ENCODE measurements at regions not wholly inside any gene's neighbourhood (a gene's known extent, or its start where the extent isn't known, plus 50 kb on each side); places are given as distances from the start of the nearest gene placed in this dataset.

DNA sequence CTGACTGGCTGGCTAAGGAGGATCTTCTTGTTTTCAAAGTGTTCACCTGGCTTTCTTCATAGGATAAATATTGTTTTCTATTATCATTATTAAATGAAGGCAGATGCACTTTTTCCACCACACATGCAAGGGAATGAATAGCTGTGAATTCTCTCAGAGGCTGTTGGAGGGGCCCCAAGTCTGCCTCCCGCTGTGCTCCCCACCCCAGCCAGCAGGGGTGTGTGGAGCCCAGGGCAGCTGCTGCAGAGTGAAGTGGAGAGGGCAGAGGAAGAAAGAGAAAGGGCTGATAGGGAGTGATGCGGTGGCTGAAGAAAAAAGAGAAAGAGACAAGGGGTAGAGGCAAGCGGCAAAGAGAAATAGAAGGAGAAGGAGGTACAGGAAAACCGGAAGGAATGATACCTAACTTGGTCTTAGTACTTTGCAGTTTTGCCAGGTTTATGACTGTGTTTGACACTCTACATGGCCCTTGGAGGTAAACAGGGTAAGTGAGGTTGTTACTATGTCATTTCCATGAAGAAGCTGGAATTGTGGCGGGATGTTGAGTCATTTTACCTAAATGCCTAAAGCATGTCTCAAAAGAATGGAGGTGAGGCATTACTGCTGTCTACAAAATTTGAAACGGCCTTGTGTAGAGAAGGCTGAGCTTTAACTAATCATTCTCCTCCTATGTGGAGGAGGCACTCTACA lies 145.7 kb upstream of the B3GAT1 start:
- Histone ChIP-seq H3K4me2 (ENCODE audit: low read depth, low read length) (no peak overlapping the region), H3K36me3 (replicated peaks in 1 of 2; ENCODE audit: control insufficient read depth in 1 of 2, insufficient read depth in 2 of 2, low read length in 2 of 2) (no peaks in the 10 kb centered on the region), H3K4me1 (ENCODE audit: insufficient read depth, low read length) (no peaks in the 10 kb centered on the region), H3K4me3 (replicated peaks in 1 of 3; ENCODE audit: insufficient read depth in 1 of 3, low read depth in 2 of 3, low read length in 3 of 3) (no peak overlapping the region), H3K9me3 (ENCODE audit: low read length) (no peaks in the 10 kb centered on the region), H3K79me2 (ENCODE audit: insufficient read depth, low read length) (no peaks in the 10 kb centered on the region), H3K27ac (ENCODE audit: extremely low read length, insufficient read depth, low read length) (no peak overlapping the region), H4K20me1 (ENCODE audit: insufficient read depth, low read length) (no peaks in the 10 kb centered on the region), H3K27me3 (ENCODE audit: control insufficient read depth in 1 of 2, insufficient read depth in 2 of 2, low read length in 2 of 2) (peaks cover 0 to 27% of the 10 kb centered on the region in 2 experiments; a peak in 3 of 5 replicates), H2AFZ (ENCODE audit: low read length) (no peak overlapping the region), H3K9ac (ENCODE audit: insufficient read depth, low read depth, low read length) (no peak overlapping the region)
- ATAC-seq (no peak), FAIRE-seq (no peak), DNase-seq (ENCODE audit: low spot score) (no peak)
- in situ Hi-C loops (cut with HindIII; ENCODE audit: extremely low pct_ligation_motif_present, low pct_unique_long_range_greater_than_20kb) (no loop called here), intact Hi-C loops (cut with micrococcal nuclease; ENCODE audit: unreplicated experiment) (no loop called here)
- BruUV-seq (replicated peaks), result no TSS peak
- TF ChIP-seq ZNF772 (CRISPR knock-in tag; IDR thresholded peaks at IDR 0.05) (no peak), MAFG (CRISPR knock-in tag; IDR thresholded peaks at IDR 0.05) (no peak)
- ChIA-PET POLR2A (no interaction called here), CTCF (ENCODE audit: low intra/inter-chr PET ratio, low total read pairs) (no interaction called here)
- 18% methylated on average over 6 of the region's 6 CpGs for WGBS (ENCODE audit: low lambda C conversion rate)

DNA sequence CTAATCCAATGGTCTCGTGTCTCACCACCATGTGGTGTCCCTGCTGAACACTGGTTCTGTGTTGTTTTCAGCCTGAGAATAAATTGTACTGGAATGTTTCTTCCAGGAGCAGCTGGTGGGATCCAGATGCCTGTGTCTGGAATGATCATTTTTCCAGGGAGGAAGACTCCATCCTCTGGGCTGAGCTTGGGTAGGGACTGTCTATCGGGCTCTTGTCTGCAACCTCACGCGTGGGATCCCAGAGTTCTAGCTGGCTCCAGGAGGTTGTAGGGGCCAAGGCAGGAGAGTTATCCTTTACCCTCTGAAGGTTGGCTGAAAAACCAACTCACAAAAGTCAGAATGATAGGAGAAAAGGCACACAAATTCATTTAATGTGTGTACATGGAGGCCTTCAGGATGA lies 144.1 kb upstream of the B3GAT1 start:
- 75% methylated on average over 4 of the region's 4 CpGs for WGBS (ENCODE audit: low lambda C conversion rate)
- Histone ChIP-seq H3K9me3 (ENCODE audit: low read length) (no peaks in the 10 kb centered on the region), H3K4me2 (ENCODE audit: low read depth, low read length) (no peak overlapping the region), H3K9ac (ENCODE audit: insufficient read depth, low read depth, low read length) (no peak overlapping the region), H3K4me3 (replicated peaks in 1 of 3; ENCODE audit: insufficient read depth in 1 of 3, low read depth in 2 of 3, low read length in 3 of 3) (no peak overlapping the region), H3K27ac (ENCODE audit: extremely low read length, insufficient read depth, low read length) (no peak overlapping the region), H2AFZ (ENCODE audit: low read length) (no peak overlapping the region), H3K79me2 (ENCODE audit: insufficient read depth, low read length) (no peaks in the 10 kb centered on the region), H3K27me3 (ENCODE audit: control insufficient read depth in 1 of 2, insufficient read depth in 2 of 2, low read length in 2 of 2) (peaks cover 0 to 22% of the 10 kb centered on the region in 2 experiments; a peak in 2 of 5 replicates), H3K36me3 (replicated peaks in 1 of 2; ENCODE audit: control insufficient read depth in 1 of 2, insufficient read depth in 2 of 2, low read length in 2 of 2) (no peaks in the 10 kb centered on the region), H3K4me1 (ENCODE audit: insufficient read depth, low read length) (no peaks in the 10 kb centered on the region), H4K20me1 (ENCODE audit: insufficient read depth, low read length) (no peaks in the 10 kb centered on the region)
- intact Hi-C loops (cut with micrococcal nuclease; ENCODE audit: unreplicated experiment) (no loop called here), in situ Hi-C loops (cut with HindIII; ENCODE audit: extremely low pct_ligation_motif_present, low pct_unique_long_range_greater_than_20kb) (no loop called here)
- POLR2A ChIA-PET, result no interaction called here
- no peak for DNase-seq (ENCODE audit: low spot score)
- BruUV-seq (replicated peaks), result no TSS peak
- no peak for FAIRE-seq
- ATAC-seq, result no peak
- CTCF ChIA-PET (ENCODE audit: low intra/inter-chr PET ratio, low total read pairs), result no interaction called here
- no peak for TF ChIP-seq SP140L (CRISPR knock-in tag; IDR thresholded peaks at IDR 0.05; ENCODE audit: borderline replicate concordance)
- no peak for TF ChIP-seq ZNF891 (CRISPR knock-in tag; IDR thresholded peaks at IDR 0.05)
- no peak for TF ChIP-seq BRF2 (CRISPR knock-in tag; IDR thresholded peaks at IDR 0.05)
- no peak for TF ChIP-seq XRCC5 (optimal IDR thresholded peaks at IDR 0.05; ENCODE audit: low read length)
- TF ChIP-seq AHR (CRISPR knock-in tag; IDR thresholded peaks at IDR 0.05), result no peak
- TF ChIP-seq ELF4 (CRISPR knock-in tag; IDR thresholded peaks at IDR 0.05; ENCODE audit: borderline replicate concordance), result no peak
- no peak for TF ChIP-seq ELF3 (CRISPR knock-in tag; IDR thresholded peaks at IDR 0.05)
- TF ChIP-seq ZNF672 (CRISPR knock-in tag; IDR thresholded peaks at IDR 0.05), result no peak
- TF ChIP-seq, protein P1, sequence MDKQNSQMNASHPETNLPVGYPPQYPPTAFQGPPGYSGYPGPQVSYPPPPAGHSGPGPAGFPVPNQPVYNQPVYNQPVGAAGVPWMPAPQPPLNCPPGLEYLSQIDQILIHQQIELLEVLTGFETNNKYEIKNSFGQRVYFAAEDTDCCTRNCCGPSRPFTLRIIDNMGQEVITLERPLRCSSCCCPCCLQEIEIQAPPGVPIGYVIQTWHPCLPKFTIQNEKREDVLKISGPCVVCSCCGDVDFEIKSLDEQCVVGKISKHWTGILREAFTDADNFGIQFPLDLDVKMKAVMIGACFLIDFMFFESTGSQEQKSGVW (CRISPR knock-in tag; IDR thresholded peaks at IDR 0.05; ENCODE audit: borderline replicate concordance), result no peak
- TF ChIP-seq, protein P2, sequence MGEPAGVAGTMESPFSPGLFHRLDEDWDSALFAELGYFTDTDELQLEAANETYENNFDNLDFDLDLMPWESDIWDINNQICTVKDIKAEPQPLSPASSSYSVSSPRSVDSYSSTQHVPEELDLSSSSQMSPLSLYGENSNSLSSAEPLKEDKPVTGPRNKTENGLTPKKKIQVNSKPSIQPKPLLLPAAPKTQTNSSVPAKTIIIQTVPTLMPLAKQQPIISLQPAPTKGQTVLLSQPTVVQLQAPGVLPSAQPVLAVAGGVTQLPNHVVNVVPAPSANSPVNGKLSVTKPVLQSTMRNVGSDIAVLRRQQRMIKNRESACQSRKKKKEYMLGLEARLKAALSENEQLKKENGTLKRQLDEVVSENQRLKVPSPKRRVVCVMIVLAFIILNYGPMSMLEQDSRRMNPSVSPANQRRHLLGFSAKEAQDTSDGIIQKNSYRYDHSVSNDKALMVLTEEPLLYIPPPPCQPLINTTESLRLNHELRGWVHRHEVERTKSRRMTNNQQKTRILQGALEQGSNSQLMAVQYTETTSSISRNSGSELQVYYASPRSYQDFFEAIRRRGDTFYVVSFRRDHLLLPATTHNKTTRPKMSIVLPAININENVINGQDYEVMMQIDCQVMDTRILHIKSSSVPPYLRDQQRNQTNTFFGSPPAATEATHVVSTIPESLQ (CRISPR knock-in tag; conservative IDR thresholded peaks at IDR 0.05), result no peak
- TF ChIP-seq ZNF382 (CRISPR knock-in tag; IDR thresholded peaks at IDR 0.05; ENCODE audit: borderline replicate concordance), result no peak
- no peak for TF ChIP-seq KAT8 (CRISPR knock-in tag; IDR thresholded peaks at IDR 0.05)
